NCI-H345 (cell line): ENCODE measurements at regions not wholly inside any gene's neighbourhood (a gene's known extent, or its start where the extent isn't known, plus 50 kb on each side); places are given as distances from the start of the nearest gene placed in this dataset.
A peak's percentile ranks its signal among the peaks of the same experiment; 100 is the strongest.
"Not testable (repeated sequence)": the region's sequence is repeated elsewhere in the genome, so short reads cannot be mapped to it uniquely, and the experiment has no call there.

ENCODE experiments used
- DNase-seq: peaks from one replicate; lab custom pipeline; 2025; lab: John Stamatoyannopoulos, UW

DNA sequence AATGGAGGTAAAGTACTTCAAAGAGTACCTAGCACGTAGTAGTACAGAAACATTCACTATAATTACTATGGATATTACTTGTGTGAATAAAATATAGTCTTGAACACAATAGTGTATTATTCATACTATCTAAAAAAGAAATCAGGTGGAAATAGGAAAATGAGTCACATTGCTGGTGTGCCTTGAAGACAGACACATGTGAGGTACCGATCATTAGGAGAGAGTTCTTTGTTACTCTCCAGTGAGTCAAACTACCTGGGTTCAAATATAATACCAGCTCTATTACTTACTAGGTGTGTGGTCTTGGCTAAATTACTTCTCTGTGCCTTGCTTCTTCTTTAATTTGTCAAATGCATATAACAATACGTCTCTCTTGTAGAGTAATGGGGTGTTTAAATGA is 50.8 kb upstream of the BEND6 start:
- no peak for DNase-seq

DNA sequence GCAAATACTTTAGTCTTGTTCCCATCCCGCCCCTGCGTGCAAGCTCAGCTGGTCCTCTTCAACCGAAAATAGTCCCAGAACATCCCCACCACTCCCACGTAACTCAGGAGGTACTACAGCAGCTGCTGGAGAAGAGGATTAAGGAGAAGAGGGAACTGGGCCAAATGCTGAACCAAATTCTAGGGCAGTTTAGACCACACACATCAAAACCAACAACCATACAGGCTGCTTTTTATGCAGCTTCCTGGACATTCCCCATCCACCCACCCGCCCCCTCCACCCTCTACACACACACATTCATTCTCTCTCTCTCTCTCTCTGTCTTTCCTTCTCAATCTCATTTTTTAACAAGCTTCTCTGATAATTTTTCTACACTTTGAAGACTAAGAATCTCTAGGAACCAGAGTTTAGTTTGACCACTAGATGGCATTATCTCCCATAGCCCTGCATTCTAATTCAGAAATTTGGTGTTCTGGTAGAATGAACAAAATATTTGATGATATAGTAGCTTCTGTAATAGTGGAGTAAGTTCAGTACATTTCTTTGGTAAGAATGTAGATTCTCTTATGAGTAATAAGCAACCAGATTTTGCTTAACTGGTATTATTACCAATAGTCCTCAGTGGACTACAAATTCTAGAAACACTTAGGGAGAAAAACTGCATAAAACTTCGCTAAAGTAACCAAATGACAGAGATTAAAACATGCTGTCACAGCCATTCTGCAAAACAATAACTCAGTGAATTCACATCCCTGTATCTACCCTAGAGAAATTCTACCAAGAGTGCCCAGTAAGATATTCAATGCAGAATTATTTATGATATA is 52.1 kb upstream of the BEND6 start:
- DNase-seq: peak; percentile 28

DNA sequence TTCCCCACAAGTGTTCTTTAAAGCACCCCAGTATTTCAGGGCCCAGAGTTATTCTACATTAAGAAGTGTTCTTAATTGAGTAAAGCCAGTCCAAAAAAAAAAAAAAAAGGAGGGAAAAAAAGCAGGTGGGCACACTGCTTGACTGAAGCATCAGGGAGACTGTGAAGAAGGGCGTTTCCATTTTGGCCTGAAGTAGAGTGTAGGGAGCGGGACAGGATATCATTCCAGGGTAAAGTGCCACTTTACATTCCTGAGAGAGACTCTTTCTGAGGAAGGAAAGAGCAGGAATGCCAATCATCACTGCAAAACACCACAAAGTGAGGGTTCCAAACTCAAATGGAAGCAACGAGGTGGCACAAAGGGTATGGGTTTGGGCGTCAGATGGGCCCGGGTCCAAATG is 54.1 kb upstream of the BEND6 start:
- DNase-seq: no peak

DNA sequence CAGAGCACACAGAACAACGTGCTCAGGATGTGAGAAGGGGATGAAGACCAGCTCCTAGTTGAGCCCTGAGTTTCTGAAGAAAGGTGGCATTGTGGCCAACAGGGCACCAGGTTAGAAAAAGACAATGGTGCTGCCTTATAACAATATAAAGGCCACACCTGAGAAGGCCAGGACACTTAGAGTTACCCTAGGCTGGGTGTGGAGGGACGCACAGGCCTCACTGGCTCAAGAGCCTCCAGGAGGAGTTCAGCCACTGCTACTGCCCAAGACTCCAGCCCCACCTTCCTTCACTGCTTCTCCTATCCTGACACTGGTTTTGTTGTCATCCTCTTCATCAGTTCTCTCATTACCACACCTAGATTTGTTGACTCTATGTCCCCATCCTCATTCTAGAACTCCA is 55.2 kb upstream of the BEND6 start:
- DNase-seq: no peak

DNA sequence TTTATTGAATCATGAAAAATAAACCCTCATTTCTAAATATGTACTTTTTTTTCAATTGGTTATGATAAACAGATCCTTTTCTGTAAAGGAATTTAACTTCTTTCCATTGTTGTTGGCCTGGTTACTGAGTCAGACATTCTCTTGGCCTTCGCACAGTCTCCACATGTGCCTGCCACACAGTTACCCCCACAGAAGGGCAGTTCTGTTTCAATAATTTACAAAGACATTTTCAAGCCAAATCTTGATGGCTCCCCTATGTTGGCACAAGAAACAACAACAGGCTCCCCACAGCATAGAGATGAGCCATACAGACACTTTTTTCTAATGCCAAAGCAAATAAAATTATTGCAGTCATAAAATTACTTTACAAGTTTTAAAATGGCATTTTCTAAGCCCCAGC is 55.6 kb upstream of the BEND6 start:
- DNase-seq: no peak

DNA sequence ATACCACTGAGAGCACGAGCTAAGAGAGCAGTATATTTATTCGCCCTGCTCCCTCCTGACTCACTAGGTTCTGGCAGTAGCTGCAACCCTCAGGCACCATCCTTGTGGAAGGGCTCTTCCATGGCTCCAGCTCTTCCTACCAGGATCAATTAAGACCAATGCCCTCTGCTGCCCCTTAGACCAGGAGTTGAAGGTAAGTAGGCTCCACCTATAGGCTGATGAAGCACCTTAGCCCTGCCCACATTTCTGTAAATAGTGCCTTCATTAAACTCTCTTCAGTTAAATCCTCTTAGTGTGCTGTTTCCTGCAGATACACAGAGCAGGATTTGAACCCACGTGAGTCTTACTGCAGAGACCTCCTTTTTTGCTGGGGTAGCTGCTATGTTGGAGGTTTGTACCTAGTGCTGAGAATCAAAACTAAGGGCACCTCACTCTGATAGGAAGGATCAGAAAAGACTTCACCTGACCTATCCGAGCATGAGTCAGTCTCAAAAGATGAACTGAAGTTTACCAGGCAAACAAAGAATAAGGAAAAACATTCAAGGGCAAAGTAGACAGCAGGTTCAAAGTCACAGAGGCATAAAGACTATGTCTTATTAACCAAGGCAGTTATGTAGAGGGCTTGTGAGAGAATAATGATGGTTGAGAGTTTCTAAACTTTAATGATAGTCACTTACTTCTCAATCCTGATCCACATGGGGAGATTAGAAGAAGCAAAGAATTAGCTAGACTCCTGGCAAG is 56.9 kb upstream of the BEND6 start:
- no peak for DNase-seq

DNA sequence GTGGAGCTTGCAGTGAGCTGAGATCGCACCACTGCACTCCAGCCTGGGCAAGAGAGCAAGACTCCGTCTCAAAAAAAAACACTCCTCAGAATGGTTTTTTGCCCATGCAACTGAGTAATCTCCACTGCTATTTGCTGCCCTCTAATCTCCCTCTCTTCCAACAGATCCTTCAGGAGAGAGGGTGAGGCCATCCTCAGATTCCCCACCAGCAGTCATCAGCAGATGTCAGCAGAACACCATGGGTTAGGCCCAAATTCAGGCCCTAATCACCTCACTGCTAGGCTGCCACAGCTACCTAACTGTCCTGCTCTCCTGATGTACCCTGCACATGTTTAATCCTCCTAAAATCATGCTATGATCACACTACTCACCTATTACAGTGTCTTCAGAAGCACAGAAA is 63.2 kb upstream of the BEND6 start:
- DNase-seq: no peak

DNA sequence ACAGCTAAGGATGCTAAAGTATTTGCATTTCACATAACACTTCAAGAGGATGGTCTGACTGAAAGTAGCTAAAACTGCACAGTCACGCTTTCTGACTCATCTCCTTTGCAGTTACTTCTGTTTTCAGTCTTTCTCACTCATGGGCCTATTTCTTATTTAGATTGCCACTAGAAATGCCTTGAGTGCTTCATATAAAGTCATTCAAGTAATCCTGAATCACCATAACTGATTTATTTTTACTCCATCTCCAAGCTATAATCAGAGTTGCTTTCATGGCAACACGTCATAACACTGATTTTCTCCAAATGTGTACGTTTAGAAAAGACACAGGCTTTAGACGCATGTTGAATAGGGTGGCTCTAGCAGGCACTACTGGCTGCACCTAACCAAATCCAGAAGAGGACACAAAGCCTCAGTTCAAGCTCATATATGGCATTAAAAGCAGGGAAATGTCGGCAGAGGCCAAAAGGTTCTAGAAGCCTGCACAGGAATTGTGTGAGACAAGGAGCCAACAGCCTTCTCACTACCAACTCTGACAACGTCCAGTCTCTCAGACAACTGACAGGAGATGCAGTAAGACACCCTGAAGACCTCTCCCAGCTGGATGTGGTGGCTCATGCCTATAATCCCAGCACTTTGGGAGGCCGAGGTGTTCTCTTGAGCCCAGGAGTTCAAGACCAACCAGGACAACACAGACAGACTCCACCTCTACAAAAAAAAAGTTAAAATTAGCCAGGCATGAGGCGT is 64.1 kb upstream of the BEND6 start:
- DNase-seq: no peak

DNA sequence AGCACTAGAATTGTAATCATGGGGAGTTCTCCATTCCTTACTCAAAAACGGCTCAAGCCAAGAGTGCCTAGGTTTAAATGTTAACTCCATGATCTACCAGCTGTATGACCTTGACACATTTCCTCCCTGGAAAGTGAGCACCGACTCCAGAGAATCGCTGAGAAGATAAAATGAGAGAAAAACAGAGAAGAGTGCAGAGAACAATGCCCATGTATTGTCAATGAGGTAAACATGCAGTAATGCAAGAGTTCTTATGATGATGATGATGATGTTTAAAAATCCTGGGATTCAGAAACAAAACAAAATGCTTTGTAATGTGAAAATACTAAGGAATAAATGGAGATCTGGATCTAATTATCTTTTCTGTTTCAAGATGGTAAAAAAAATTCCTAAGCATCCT is 64.8 kb upstream of the BEND6 start:
- DNase-seq: no peak

DNA sequence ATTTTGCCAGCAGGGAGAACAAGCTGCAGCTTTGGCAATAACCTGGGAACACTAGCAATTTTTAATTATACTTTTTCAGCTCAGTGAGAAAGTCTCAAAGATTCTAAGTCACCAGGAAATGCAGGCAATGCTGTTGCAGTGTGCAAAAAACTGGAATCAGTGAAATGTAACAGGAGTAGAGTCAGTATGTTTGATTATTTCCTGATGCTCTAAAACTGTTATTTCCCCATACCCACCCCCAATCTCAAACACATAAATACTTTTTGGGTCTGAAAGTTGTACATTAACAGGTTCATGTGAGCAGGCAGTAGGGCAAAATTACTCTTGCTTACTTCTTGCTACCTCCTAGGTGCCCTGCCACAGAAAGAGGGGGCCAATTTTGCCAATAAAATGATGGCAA is 65.4 kb upstream of the BEND6 start:
- no peak for DNase-seq

DNA sequence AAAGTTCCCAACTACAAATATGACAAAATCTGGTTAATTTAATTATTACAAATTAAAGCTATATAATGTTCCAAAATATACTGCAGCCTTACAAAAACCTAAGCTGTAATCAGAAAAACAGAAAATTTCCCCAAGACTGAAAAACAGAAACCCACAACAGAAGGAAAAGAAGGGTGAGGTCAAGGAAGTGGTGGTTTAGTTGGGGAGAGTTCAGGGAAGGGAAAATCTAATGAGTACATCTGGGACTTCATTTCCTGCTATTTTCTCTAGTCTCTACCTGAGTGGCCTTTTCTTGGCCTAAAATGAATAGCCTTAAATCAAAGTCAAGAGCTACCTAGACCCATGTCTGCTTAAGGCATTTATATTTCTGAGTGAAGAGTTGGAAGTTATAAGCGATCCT is 66.2 kb upstream of the BEND6 start:
- DNase-seq: no peak

DNA sequence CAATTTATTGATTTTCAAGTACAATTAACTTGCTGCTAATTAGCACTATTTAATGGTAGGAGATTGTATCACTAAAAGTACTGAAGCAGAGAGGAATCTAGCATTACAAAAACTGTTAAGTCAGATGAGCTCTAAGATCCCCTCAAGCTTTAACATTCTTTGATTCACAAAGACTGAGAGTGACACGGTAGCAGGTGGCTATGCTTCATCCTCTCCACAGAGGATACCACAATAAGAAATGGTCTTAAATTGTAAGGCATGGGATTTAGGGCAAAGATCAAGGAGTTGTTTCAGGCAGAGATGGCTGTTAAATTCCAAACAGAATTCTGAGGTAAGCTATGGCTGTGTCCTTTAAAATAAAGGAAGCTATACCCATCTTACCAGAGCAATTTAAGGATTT is 67.8 kb upstream of the BEND6 start:
- no peak for DNase-seq

DNA sequence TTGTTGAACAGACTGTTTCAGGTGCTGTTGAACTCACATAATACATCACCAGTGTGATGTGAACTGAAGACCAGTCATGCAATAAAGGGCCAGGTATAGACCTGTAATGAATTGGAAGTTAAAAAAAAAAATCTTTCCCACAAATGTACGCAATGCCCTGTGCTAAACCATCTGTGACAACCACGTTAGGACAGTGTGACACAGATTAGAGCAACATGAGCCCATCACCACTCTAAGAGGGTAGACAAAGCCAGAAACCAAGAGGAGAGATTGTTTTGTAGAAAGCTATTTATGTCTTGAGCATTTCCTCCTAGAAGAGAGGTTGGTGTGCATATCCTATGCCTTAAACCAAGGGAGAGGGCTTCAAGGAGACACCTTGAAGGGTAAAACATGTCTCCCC is 77.0 kb upstream of the BEND6 start:
- no peak for DNase-seq

DNA sequence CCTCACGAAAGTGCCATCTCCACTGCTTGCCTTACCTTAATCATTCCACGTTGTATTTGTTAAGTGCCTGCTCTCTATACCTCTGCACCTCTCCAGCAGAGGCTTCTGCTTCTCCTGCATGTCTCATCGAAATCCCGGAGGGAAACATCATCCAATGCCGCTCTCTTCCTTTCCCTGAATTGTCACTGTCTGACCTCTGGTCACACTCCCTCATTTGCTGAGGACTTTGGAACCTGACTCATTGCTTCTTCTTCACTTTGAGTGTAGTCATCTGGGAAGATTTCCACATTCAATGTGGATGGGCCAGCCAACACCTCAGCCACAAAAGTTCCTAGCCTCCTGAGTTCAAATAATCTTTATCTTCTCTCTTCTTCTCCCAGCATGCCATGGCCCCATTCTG is 78.9 kb upstream of the BEND6 start:
- no peak for DNase-seq

DNA sequence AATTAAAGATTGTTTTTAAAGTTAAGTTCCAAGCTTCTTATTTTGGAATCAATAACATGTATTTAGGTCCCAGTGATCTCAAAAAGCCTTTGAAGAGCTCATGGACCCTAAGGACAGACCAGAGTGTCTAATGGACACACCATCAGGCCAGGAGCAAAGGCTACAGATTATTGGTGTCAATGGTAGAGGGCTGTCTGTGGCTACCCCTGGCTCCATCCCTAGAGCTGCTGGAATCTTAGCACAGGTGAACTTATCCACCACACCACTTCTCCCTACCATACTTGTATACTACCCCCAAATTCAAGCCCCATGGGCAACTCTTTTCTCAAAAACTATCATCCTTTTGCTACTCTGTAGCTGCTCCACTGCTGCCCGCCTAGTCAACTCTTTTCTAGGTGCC is 79.4 kb upstream of the BEND6 start:
- DNase-seq: no peak

DNA sequence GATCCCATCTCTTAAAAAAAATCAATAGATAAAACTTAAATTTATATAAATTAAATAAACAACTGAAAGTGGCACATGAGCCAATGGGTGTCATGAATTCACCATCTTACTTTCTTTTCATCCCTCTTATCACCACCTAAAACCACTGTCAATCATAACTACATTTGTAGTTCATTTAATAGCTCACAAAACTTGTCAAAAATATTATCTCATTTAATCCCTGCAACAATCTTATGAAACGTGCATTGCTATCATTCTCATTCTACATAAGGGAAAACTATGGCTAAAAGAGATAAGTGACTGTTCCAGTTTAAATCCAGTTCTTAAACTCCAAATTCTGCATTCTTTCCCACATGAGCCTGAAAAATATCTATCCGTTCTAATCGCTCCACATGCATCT is 80.6 kb upstream of the BEND6 start:
- no peak for DNase-seq

DNA sequence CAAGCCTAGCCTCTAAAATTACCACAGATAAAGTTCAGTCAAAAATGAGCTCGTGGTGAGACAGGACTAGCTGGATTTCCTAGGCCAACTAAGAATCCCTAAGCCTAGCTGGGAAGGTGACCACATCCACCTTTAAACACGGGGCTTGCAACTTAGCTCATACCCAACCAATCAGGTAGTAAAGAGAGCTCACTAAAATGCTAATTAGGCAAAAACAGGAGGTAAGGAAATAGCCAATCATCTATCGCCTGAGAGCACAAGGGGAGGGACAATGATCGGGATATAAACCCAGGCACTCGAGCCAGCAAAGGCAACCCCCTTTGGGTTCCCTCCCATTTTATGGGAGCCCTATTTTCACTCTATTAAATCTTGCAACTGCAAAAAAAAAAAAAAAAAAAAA is 84.9 kb upstream of the BEND6 start:
- not testable (repeated sequence) for DNase-seq

DNA sequence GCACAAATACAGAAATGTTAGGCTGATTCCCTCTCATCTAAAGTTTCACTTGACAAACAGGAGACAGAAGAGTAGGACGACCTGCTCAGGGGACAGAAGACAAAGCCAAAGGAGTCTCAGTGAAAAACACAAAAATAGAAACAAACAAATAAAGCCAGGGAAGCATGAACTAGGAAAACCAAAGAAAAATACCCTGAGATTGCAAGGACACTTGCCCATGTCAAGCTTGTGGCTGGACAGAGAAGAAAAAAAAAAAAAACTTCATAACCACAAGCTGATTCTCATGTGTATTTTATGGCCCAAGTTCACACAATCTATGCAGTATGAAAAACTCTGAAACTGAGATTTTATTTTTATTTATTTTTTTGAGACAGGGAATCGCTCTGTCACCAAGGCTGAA is 85.6 kb upstream of the BEND6 start:
- DNase-seq: no peak

DNA sequence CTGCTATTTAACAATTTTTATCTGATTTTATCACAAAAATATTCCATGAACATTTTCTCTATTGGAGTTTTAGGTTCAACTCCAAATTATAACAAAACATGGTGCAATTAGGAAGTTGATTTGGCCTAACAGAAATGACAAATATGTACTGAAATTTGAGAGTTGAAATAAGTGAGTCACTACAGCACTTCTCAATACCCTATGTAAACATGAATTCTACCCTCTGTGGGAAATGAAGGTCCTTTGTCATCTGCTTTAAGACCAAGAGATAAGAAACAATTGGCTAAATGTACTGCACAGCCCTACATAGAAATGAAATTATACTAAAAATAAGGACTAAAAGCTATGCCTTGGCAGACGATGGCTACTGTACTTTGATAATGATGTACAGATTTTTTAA is 86.2 kb upstream of the BEND6 start:
- DNase-seq: no peak

DNA sequence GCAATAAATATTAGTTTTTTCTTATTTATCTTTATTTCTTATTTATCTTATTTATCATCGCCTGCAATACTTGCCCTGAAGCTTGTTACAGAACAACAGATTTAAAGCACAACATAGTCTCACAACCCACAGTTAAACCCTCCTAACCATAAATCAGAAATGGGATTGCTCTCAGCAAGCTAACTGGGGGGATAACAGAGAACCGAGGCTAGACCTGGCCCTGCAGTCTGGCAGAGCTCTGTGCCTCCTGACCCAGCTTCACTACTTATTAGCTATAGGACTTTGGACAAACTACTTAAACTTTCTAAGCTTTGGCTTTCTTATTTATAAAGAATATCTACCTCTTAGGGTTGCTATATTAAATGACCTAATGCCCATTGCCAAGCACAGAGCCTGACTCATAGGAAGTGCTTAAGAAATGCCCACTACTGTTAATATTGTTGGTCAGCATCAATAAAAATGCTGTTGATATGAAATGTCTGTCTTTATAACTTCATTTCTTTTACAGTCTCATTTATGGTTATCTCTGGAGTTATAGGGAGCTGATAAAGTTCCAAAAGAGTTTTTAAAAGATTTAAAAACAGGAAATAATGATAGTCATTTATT is 87.9 kb upstream of the BEND6 start:
- DNase-seq: no peak

DNA sequence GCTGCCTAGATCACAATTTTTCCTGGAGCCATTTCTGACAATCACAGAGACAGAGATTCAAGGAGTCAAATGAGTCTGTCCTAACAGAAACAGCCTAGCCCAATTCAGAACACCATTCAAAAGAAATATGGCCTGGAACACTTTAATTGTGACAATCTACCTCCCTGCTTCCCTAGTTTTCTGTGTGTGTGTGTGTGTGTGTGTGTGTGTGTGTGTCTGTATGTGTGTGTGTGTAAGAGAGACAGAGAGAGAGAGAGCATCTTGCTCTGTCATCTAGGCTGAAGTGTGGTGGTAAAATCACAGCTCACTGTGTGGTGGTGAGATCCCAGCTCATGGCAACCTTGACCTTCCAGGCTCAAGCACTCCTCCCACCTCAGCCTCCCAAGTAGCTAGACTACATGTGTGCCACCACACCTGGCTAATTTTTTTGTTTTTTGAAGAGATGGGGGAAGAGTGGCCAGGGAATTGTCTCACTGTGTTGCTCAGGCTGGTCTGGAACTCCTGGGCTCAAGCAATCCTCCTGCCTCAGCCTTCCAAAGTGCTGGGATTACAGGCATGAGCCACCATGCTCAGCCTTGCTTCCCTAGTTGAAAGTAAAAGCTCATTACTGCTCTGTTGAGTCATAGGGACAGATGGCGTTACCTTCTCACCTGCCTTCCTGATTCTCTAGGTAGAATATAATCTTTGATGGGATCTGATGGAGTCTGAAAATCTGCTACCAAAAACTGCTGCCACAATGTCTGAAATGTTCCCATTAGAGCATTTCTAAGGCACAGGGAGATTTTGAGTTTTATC is 89.6 kb upstream of the BEND6 start:
- no peak for DNase-seq

DNA sequence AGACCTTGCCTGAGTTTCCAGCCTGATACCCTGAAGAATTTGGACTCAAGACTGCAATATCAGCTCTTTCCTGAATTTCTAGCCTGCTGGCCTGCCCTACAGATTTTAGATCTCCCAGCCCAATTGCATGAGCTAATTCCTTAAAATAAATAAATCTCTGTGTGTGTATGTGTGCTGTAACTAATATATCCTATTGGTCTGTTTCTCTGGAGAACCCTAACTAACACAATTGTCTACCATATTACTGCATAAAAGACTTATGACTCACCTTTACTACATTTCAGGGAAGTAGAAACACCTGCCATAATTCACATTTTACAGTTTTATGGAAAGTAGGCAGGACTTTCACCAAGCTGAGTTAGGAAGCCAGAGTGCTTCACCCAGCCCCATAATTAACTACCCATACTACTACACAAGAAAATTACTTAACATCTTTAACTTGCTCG is 90.7 kb upstream of the BEND6 start:
- no peak for DNase-seq
